Loucy (cell line): ENCODE measurements at regions not wholly inside any gene's neighbourhood (a gene's known extent, or its start where the extent isn't known, plus 50 kb on each side); places are given as distances from the start of the nearest gene placed in this dataset.

Source experiments
- H2AFZ ChIP-seq: fragments of 200-600 bp; sonication (generic); 2 replicates; pipeline ENCODE4 v1.6.0; 2016; ENCODE audit warnings: antibody characterized with exemption, mild to moderate bottlenecking, low read length, moderate library complexity
- H3F3A ChIP-seq: fragments of 200-600 bp; 2 replicates; pipeline ENCODE4 v1.6.0; 2016; ENCODE audit warnings: antibody characterized with exemption, low read depth, mild to moderate bottlenecking
- H3K27me3 ChIP-seq: fragments of 200-600 bp; sonication (generic); 2 replicates; pipeline ENCODE4 v1.6.1; 2014; ENCODE audit warnings: low read length, mild to moderate bottlenecking; ENCODE audit not compliant: insufficient read depth, poor library complexity, severe bottlenecking
- H3K36me3 ChIP-seq: fragments of 200-600 bp; sonication (generic); 2 replicates; pipeline ENCODE4 v1.6.1; 2016; ENCODE audit warnings: low read length; ENCODE audit not compliant: insufficient read depth
- H3K4me1 ChIP-seq: fragments of 200-600 bp; sonication (generic); 2 replicates; pipeline ENCODE4 v1.5.1; 2014; ENCODE audit warnings: low read length, mild to moderate bottlenecking; ENCODE audit not compliant: insufficient read depth, poor library complexity, severe bottlenecking
- H3K4me2 ChIP-seq: fragments of 200-600 bp; sonication (generic); 2 replicates; pipeline ENCODE4 v1.6.0; 2014; ENCODE audit warnings: antibody characterized with exemption, low read length, low read depth, mild to moderate bottlenecking; ENCODE audit not compliant: poor library complexity, severe bottlenecking
- H3K4me3 ChIP-seq: fragments of 200-600 bp; sonication (generic); 2 replicates; pipeline ENCODE4 v1.5.1; 2014; ENCODE audit warnings: low read length, mild to moderate bottlenecking, mixed read lengths; ENCODE audit not compliant: poor library complexity, severe bottlenecking
- H3K79me2 ChIP-seq: fragments of 200-600 bp; sonication (generic); 2 replicates; pipeline ENCODE4 v1.6.1; 2014; ENCODE audit warnings: low read length; ENCODE audit not compliant: insufficient read depth
- H3K9ac ChIP-seq: fragments of 200-600 bp; sonication (generic); 2 replicates; pipeline ENCODE4 v1.6.0; 2014; ENCODE audit warnings: mild to moderate bottlenecking, low read depth, low read length, moderate library complexity; ENCODE audit not compliant: poor library complexity, severe bottlenecking
- H3K9me2 ChIP-seq: fragments of 200-600 bp; sonication (generic); replicated peaks from 2 replicates; pipeline ENCODE4 v1.6.1; 2016; ENCODE audit warnings: low read depth, low read length, mixed read lengths
- H3K9me3 ChIP-seq: fragments of 200-600 bp; sonication (generic); 2 replicates; pipeline ENCODE4 v1.6.1; 2014; ENCODE audit warnings: mild to moderate bottlenecking, antibody characterized with exemption, low read length, low read depth; ENCODE audit not compliant: insufficient read depth
- H4K20me1 ChIP-seq: fragments of 200-600 bp; sonication (generic); 2 replicates; pipeline ENCODE4 v1.6.0; 2014; ENCODE audit warnings: antibody characterized with exemption, low read length, mild to moderate bottlenecking; ENCODE audit not compliant: insufficient read depth, poor library complexity, severe bottlenecking
- EZH2phosphoT487 ChIP-seq: fragments of 200-600 bp; IDR thresholded peaks from 2 replicates; pipeline ENCODE4 v1.6.1; 2018; ENCODE audit warnings: antibody characterized with exemption, mild to moderate bottlenecking, moderate library complexity, borderline replicate concordance
- TF ChIP-seq, protein P1 (sequence below): fragments of 200-600 bp; sonication (generic); conservative IDR thresholded peaks from 2 replicates; pipeline ENCODE4 v1.5.1; 2014; ENCODE audit warnings: mild to moderate bottlenecking, antibody characterized with exemption, low read length

DNA sequence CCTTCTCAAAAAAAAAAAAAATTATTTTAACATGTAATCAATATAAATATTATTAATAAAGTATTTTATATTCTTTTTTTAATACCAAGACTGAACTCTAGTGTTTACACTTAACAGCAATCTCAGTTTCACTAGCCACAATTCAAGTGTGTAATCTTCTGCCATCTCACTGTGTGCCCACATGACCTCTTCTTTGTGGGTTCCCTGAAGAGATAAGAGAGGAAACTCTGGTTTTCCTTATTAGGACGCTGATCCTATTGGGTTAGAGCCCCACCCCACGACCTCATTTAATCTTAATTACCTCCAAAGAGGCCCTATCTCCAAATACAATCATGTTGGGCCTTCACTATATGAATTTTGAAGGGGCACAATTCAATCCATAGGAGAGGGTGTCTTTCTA lies 177.6 kb downstream of the STK31 start:
- no peak overlapping the region for H3K4me2 ChIP-seq
- H3K9me3 ChIP-seq, result no peaks in the 10 kb centered on the region
- H3K79me2 ChIP-seq, result no peaks in the 10 kb centered on the region
- H3K4me1 ChIP-seq, result peaks cover 15% of the 10 kb centered on the region
- H3K9me2 ChIP-seq, result no peaks in the 10 kb centered on the region
- H3K27me3 ChIP-seq, result no peaks in the 10 kb centered on the region
- no peaks in the 10 kb centered on the region for H3F3A ChIP-seq
- H3K9ac ChIP-seq, result no peak overlapping the region
- TF ChIP-seq, protein P1, sequence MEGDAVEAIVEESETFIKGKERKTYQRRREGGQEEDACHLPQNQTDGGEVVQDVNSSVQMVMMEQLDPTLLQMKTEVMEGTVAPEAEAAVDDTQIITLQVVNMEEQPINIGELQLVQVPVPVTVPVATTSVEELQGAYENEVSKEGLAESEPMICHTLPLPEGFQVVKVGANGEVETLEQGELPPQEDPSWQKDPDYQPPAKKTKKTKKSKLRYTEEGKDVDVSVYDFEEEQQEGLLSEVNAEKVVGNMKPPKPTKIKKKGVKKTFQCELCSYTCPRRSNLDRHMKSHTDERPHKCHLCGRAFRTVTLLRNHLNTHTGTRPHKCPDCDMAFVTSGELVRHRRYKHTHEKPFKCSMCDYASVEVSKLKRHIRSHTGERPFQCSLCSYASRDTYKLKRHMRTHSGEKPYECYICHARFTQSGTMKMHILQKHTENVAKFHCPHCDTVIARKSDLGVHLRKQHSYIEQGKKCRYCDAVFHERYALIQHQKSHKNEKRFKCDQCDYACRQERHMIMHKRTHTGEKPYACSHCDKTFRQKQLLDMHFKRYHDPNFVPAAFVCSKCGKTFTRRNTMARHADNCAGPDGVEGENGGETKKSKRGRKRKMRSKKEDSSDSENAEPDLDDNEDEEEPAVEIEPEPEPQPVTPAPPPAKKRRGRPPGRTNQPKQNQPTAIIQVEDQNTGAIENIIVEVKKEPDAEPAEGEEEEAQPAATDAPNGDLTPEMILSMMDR, result no peak
- TF ChIP-seq EZH2phosphoT487, result no peak
- H4K20me1 ChIP-seq, result no peaks in the 10 kb centered on the region
- no peak overlapping the region for H3K4me3 ChIP-seq
- H3K36me3 ChIP-seq, result no peaks in the 10 kb centered on the region
- no peak overlapping the region for H2AFZ ChIP-seq

DNA sequence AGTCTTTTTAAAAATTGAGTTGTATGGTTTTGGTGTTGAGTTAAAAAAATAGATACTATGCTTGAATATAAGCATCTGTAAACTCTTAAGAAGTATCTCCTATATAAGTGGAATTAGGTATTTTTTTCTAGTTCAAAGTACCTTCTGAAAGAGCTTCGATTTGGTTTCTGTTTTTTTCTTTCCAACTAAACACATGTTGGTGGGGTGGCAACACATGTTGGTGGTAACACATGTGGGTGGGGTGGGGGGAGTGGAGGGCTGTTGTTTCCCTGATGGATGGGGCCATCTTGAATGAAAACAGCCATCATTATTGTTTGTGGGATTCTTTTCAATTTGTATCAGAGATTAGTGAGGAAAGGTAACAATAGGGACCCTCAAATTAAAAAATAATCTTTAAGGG lies 178.9 kb downstream of the STK31 start:
- H4K20me1 ChIP-seq, result no peaks in the 10 kb centered on the region
- H3K27me3 ChIP-seq, result no peaks in the 10 kb centered on the region
- no peak overlapping the region for H2AFZ ChIP-seq
- peaks cover 28% of the 10 kb centered on the region for H3K4me1 ChIP-seq
- no peaks in the 10 kb centered on the region for H3K9me3 ChIP-seq
- H3K79me2 ChIP-seq, result no peaks in the 10 kb centered on the region
- no peaks in the 10 kb centered on the region for H3K36me3 ChIP-seq
- no peaks in the 10 kb centered on the region for H3K9me2 ChIP-seq
- no peak overlapping the region for H3K4me2 ChIP-seq
- H3K4me3 ChIP-seq, result no peak overlapping the region
- TF ChIP-seq EZH2phosphoT487, result no peak
- TF ChIP-seq, protein P1, result no peak
- no peak overlapping the region for H3K9ac ChIP-seq
- no peaks in the 10 kb centered on the region for H3F3A ChIP-seq

DNA sequence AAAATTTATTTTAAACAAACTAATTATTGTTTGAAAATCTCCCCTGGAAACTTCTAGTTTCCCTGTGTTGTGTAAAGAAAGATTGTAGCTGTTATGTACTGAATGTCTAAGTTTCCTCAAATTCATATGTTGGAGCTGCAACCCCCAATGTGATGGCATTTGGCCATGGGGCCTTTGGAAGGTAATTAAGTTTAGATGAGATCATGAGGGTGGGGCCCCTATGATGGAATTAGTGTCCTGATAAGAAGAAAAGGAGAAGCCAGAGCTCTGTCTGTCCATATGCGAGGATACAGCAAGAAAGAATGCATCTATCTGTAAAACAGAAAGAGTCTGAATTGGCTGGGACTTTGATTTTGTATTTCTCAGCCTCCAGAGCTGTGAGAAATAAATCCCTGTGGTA lies 179.5 kb downstream of the STK31 start:
- Histone ChIP-seq H3K4me3 (no peak overlapping the region), H3K9me3 (no peaks in the 10 kb centered on the region), H4K20me1 (no peaks in the 10 kb centered on the region), H3K4me1 (peaks cover 33% of the 10 kb centered on the region), H2AFZ (no peak overlapping the region), H3K36me3 (no peaks in the 10 kb centered on the region), H3K4me2 (no peak overlapping the region), H3F3A (no peaks in the 10 kb centered on the region), H3K9me2 (no peaks in the 10 kb centered on the region), H3K79me2 (no peaks in the 10 kb centered on the region), H3K9ac (no peak overlapping the region), H3K27me3 (no peaks in the 10 kb centered on the region)
- TF ChIP-seq EZH2phosphoT487, result no peak
- TF ChIP-seq, protein P1, result no peak
